T-helper 2 cell treated with Interferon-gamma antibody and Interleukin-4, amounts not matched to agents 100 ng/mL and 5 ng/mL, for 36 hours (primary cell): ENCODE measurements at regions not wholly inside any gene's neighbourhood (a gene's known extent, or its start where the extent isn't known, plus 50 kb on each side); places are given as distances from the start of the nearest gene placed in this dataset.

Experiments
- intact Hi-C: fragments of 100-400 bp; cut with micrococcal nuclease; formaldehyde crosslinking; loops from one replicate; pipeline ENCODE4 v1.15.1; 2023

- intact Hi-C loops = no loop called here
Measured at GRCh38 chr1:101664726-101665125, 332.0 kb downstream of the OLFM3 start.

DNA sequence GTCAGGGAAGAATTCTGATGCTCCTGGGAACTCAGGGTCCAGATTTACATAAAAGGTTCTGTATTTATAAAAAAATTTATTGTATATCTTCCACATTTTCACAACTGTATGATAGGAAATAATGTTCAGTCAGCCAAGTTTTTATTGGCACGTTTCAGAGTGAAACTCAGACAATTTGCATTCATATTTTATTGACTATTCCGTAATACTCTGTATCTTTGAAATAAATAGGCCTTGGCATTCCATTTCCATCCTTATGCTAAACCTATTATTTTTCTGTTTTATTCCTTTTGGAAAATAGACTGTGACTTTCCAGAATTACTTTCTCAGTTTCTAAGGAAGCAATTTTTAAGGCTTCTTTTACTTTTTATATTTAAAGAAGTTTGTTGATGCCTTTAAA, 329.0 kb downstream of the OLFM3 start:
- intact Hi-C loops = no loop called here

- intact Hi-C loops = no loop called here
Measured at GRCh38 chr1:101683136-101683535, 313.6 kb downstream of the OLFM3 start.

DNA sequence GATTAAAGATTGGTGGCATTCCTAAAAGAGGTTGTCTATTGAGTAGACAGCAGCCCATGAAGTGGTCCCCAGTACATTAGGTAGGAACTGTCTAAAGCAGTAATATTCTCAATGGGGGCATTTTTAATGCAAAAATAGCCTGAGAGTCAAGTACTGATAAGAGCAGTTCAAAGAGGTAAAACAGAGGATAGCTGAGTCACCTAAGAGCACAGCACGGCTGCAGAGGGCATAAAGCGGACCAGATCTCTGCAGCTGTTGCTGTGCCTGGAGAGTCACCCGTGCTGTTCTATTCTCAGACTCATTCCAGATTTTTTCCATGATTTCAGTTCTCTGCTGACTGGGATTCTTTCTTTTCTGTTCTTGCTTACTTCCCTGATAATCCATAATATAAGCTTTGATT, 313.2 kb downstream of the OLFM3 start:
- intact Hi-C loops = no loop called here

DNA sequence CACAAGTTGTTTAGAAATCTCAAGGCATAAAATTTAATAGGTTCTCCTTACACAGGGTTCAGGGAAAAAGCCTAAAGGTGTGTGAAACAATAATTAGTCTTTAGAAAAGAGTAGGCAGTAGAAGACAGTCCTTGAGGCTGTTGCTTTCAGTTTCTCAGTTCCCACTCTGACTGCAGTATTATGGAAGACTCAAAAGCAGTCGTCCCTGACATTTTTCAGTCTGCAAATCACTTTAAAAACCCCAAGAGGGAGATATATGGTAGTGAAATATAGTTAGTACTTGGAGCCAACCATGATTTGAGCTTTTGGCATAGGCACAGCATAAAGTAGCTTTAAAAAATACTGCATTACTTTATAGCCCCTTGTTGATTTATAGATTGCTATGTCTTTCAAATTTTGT, 299.7 kb downstream of the OLFM3 start:
- intact Hi-C loops = no loop called here

DNA sequence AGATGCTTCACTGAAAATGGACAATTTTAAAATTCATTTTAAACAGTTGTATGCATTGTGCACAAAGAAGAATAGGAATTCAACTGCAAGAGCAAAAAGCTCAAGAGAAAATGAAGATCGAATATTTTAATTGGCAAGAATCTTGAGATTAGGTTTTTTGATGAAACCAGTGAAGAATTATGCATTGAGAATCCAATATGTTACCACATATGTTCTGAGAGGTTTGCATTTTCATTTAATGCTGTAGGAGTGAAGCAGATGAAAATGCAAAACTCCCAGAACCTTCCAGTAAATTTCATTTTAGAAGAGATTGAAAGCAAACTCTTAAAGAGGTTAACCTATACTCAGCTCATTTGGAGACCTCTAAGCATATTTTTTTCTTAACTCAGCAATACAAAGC, 298.0 kb downstream of the OLFM3 start:
- intact Hi-C loops = no loop called here

DNA sequence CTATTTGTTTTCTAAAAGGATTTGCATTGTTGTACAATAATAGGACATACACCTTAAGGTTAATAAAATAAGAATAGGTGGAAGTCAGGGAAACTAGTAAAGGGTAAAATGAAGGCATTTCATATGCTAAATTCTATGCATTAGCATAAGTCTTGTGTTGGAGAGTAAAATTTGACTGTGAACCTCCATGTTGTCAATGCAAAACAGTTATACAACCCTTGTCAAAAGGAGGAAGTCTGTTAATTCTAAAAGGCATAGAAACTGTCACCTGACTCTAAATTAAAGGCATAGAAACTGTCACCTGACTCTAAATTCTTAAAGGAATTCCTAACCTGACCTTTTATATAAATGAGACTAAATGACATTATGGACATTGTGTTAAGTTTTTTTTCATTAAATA, 291.8 kb downstream of the OLFM3 start:
- intact Hi-C loops = no loop called here

- intact Hi-C loops = no loop called here
Measured at GRCh38 chr1:101706366-101706765, 290.4 kb downstream of the OLFM3 start.

DNA sequence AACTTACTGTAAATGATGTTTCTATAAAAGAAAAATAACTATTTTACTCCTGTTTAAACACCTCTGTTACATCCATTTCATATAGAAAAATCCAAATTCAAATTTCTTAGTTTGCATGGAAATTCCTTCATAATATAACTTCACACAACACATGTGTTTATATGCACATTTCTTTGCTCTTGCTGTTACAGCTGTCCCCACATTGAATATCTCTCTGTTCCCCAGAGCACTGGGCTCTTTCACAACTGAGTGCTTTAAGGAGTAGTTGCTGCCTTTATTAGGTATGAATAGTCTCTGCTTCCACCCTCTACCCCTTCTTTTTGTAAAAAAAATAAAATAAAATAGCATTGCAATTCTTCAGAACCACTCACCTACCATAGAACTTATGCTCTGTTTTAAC, 287.0 kb downstream of the OLFM3 start:
- intact Hi-C loops = no loop called here

- intact Hi-C loops = no loop called here
Measured at GRCh38 chr1:101713760-101714159, 283.0 kb downstream of the OLFM3 start.

DNA sequence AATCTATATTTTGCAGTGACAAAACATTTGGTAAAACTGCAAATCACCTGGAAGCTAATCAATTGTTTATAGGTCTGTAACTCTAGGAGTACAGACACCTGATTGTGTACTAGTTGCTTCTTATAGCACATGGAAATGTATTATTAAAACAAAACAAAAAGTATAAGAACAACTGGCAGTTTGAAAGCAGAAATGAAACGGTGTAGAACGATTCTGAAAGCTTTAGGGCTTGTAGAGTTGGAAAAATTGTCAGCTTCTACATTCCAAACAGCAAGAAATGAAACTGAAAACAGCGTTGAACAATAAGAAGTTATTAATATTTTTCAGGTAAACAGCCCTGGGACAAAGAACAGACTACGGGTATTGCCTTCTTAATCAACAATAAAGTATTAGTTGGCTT, 273.3 kb downstream of the OLFM3 start:
- intact Hi-C loops = no loop called here

DNA sequence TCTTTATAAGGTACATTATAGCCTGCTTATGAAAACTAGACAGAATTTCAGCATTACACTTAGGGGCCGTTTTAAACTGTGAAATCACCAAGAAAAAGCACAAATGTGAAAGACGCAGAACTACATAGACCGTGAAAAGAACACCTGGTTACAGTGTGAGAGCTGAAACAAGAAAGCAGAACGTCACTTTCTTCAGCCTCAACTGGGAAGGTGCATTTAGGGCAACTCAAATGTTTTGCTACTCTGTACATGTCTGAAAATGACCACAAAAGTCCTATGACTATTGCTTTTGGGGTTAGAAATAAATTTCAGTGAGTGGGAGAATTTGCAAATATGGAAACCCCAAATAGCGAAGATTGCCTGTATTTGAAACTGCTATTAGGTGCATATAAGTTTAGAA, 268.7 kb downstream of the OLFM3 start:
- intact Hi-C loops = no loop called here

DNA sequence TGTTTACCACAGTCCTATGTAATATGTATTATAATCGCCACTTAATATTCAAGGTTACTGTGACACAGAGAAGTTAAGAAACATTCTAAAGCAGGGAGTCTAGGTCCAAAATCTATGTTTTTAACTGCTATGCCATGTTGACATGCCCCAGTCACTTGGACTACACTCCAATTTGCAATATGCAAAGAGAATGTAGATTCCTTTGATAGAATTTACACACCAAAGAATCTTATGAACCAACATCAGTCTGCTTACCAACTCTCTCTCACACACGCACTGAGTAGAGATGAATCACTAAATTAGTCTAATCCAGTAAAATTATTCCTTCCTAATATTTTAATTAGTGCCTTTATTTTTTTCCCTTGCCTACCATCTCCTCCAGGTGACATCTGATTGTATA, 266.2 kb downstream of the OLFM3 start:
- intact Hi-C loops = no loop called here

DNA sequence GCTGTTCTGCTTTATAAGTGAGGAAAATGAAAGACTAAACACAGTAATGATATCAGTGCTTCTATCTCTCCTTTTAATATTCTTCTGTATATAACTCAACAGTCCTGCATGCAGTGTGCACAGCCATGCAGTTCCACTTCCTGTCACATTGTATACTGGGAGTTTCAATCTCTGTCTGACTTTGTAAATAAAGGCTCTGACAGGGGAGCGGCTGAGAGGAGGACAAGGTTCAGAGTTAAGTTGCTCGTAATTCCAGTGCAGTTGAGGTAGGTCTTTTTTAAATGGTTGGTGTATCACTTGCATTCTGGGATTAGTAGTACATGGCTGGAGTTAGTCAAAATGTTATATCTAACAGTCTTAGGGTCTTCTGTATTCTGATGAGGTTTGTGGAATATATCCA, 264.5 kb downstream of the OLFM3 start:
- intact Hi-C loops = no loop called here

DNA sequence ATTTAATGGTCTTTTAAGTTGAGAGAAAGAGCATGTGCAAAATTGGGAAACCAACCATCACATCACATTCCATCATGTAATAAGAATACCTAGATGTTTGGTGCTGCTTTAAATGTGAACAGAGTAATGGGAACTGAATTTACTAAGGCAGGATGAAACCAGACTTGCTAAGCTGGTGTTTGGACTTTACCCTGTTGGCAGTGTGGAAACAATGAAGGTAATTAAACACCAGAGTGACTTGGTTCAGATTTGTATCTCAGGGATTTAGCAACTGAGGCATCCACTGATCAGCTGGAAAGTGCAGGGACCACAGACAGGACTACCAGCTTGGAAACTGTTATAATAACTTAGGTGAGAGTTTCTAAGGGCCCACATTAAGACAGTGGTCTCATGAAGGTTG, 263.4 kb downstream of the OLFM3 start:
- intact Hi-C loops = no loop called here

GRCh38 chr1:101738475-101738874, 258.3 kb downstream of the OLFM3 start:
- intact Hi-C loops = no loop called here

- intact Hi-C loops = no loop called here
Measured at GRCh38 chr1:101739146-101739545, 257.6 kb downstream of the OLFM3 start.

- intact Hi-C loops = no loop called here
Measured at GRCh38 chr1:101739826-101740330, 256.8 kb downstream of the OLFM3 start.

GRCh38 chr1:101741910-101742309, 254.8 kb downstream of the OLFM3 start:
- intact Hi-C loops = no loop called here

GRCh38 chr1:101742509-101742908, 254.2 kb downstream of the OLFM3 start:
- intact Hi-C loops = no loop called here

DNA sequence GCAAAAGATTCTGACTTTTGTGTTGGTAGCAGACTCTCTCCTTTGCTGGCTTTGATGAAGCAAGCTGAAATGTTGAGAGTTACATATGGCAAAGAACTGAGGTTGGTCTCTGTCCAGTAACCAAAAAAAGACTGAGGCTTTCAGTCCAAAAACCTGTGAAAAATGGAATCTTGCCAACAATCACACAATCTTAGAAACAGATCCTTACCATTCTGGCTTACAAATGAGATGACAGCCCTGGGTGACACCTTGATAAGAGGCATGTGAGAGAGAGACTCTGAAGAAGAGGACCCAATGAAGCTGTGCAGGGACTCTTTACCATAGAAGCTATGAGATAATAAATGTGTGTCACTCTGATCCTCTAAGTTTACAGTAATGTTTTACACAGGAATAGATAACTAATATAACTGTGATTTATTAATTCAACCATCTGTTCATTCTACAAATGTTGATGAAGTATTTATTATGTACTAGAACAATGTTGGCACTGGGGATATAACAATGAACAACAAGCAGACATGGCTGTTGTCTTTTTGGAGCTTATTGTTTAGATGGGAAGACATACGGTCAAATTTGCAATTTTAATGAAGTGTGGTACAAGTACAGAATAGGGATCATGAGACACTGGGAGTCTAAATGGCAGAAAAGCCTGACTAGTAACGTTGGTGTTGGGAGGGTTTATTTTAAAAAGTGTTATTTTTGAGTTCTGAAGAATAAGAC, 251.0 kb downstream of the OLFM3 start:
- intact Hi-C loops = no loop called here

GRCh38 chr1:101748077-101748476, 248.6 kb downstream of the OLFM3 start:
- intact Hi-C loops = no loop called here
